HG02870 (cell line): ENCODE measurements at regions not wholly inside any gene's neighbourhood (a gene's known extent, or its start where the extent isn't known, plus 50 kb on each side); places are given as distances from the start of the nearest gene placed in this dataset.
"Not testable (repeated sequence)": the region's sequence is repeated elsewhere in the genome, so short reads cannot be mapped to it uniquely, and the experiment has no call there.

Source experiments
- ATAC-seq: cut with Tn5 transposase; IDR thresholded peaks from one replicate; pipeline ENCODE4 v1.9.1; 2021; ENCODE audit warnings: mild to moderate bottlenecking, moderate library complexity; ENCODE audit not compliant: unreplicated experiment

GRCh38 chr7:152504816-152505215 lies 69.0 kb upstream of the KMT2C start:
- no peak for ATAC-seq

- ATAC-seq = no peak
These were observed 68.6 kb upstream of the KMT2C start for GRCh38 chr7:152504367-152504766.

DNA sequence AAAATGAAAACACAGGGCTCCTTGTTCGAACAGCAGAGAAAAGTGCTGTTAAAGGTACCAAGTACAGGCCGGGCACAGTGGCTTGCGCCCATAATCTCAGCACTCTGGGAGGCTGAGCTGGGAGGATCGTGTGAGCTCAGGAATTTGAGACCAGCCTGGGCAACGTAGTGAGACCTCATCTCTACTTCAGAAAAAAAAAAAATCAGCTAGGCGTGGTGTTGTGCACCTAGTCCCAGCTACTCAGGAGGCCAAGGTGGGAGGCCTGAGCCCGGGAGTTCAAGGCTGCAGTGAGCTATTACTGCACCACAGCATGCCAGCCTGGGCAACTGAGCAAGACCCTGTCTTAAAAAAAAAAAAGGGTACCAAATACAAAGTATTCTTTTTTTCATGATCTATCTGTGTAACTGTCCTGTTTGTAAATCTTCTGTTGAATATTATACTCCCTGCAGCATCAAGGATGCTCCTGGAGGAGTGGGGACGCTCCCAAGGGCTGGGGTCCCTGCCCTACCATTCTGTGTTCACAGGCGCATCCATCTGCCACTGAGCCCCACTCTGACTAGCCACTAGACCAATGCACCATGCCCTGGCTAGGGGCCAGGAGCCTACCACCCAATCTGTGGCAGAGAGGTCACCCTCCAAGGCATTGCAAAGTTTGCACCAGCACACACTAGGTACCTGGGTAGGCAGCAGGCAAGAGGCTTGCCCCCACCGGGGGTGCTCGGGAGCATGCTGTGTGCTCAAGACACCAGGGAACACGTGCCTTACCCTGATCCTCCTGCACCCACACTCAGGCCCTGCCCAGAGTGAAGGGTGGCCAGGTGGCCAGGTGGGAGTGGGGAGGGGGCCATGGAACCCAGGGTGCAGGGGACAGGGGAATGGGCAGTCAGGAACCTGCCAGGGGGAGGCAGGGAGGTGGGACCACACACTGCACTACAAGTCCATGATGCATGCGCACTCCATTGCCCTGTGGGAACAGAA lies 67.3 kb upstream of the KMT2C start:
- no peak for ATAC-seq

DNA sequence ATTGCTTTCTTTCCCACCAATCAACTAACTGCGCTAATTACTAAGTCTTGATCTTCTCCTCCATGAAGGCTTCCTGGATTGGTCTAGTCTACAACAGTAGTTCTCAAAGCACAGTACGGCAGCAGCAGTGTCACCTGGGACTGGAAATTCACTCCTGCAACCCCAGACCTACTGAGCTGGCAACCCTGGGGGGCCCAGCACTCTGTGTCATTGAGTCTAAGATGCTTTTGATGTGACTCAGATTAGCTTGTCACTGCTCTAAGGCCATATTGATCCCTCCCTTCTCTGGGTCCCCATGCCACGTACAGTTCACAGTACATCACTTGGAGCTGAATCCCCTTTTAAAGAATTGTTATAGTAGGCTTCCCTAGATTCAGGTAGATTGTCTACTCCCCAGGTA lies 65.7 kb upstream of the KMT2C start:
- no peak for ATAC-seq

DNA sequence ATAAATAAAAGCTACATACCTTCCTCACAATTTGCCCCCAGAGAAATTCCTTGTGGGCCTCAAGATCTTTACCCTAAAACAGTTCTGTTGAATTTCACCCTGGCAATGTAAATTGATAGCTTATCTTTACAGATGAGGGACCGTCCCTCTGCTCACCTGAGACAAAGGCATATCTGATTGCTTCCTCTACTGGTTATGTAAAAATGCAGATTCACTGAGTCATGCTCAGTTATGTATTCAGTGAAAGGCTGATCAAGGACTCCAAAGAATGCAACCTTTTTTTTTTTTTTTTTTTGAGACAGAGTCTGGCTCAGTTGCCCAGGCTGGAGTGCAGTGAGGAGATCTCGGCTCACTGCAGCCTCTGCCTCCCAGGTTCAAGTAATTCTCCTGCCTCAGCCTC lies 64.2 kb upstream of the KMT2C start:
- not testable (repeated sequence) for ATAC-seq

DNA sequence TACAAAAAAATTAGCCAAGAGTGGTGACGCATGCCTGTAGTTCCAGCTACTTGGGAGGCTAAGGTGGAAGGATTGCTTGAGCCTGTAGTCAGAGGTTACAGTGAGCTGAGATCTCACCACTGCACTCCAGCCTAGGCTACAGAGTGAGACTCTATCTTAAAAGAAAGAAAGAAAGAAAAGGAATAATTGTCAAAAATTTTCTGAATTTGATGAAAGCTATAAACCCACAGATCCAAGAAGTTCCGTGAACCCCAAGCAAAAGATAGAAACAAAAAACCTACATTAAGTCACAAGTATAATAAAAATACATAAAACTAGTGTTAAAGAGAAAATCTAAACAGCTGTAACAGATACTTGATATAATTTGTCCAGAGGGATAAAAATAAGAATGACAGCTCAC lies 60.1 kb upstream of the KMT2C start:
- no peak for ATAC-seq

GRCh38 chr7:152492952-152493351 lies 57.1 kb upstream of the KMT2C start:
- ATAC-seq = no peak

GRCh38 chr7:152489044-152489443 lies 53.2 kb upstream of the KMT2C start:
- no peak for ATAC-seq

DNA sequence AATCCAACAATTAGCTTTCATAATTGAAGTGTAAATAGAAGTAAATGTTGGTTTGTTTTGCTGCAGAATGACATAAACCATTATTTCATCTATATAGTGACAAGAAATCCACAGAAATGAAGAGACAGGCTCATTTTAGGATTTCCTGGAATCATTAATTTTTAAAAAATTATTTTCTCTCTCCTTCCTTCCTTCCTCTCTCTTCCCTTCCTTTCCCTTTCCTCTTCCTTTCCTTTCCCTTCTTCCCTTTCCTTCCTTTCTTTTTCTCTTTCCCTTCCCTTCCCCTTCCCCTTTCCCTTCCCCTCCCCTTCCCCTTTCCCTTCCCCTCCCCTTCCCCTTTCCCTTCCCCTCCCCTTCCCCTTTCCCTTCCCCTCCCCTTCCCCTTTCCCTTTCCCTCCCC lies 51.2 kb upstream of the KMT2C start:
- ATAC-seq = no peak

DNA sequence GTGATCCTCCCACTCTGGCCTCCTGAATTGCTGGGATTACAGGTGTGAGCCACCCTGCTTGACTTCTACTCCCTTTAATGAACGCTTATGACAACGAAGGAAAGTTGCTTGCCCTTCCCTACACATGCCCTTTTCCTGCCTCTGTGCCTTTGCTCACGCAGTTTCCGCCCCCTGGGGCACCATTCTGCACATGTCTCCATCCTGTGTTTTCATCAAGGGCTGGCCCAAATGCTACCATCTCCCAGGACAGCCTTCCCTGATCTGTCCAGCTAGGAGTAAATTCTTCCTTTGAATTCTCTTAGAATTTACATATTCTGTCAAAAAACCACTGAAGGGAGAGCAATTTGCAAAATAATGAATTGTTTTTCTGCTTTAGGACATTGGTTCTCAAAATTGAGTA lies 50.0 kb upstream of the KMT2C start:
- no peak for ATAC-seq
